GM23338 (cell line): ENCODE measurements at regions not wholly inside any gene's neighbourhood (a gene's known extent, or its start where the extent isn't known, plus 50 kb on each side); places are given as distances from the start of the nearest gene placed in this dataset.

Source experiments
- POLR2AphosphoS5 ChIP-seq: IDR thresholded peaks from 2 replicates; pipeline ENCODE4 v1.6.1; 2016; ENCODE audit warnings: antibody characterized with exemption, low read depth
- STAT1 ChIP-seq: IDR thresholded peaks from one replicate; pipeline ENCODE4 v1.6.1; 2016; ENCODE audit warnings: antibody characterized with exemption; ENCODE audit not compliant: unreplicated experiment
- TF ChIP-seq, protein P1 (sequence below): fragments of 250-450 bp; sonication (Bioruptor Pico); IDR thresholded peaks from 2 replicates; pipeline ENCODE4 v1.5.0; 2020; ENCODE audit warnings: mild to moderate bottlenecking, moderate library complexity
- TF ChIP-seq, protein P2 (sequence below): IDR thresholded peaks from 2 replicates; pipeline ENCODE4 v1.6.1; 2016; ENCODE audit warnings: antibody characterized with exemption
- TF ChIP-seq, protein P3 (sequence below): IDR thresholded peaks from one replicate; pipeline ENCODE4 v1.6.1; 2018; ENCODE audit warnings: antibody characterized with exemption; ENCODE audit not compliant: unreplicated experiment

DNA sequence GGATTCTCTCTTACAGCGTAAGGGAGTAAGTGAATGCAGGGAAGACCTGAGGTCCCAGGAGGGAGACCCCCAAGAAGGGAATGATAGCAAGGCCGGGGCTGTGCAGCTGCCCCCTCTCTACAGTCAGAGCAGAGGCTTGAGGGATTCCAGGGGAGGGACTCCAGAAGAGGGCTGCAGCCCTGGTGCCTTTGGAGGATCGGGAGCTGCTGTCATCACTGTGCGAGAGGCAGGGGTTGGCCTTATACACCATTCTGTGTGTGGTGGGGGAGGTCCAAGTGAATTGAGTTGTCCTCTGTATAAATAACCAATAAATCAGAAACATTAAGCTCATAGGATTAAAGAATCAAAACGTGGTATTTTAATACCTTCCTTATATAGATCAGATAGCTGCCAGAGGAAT, 114.9 kb downstream of the GLI2 start (continued):
- TF ChIP-seq, protein P1, sequence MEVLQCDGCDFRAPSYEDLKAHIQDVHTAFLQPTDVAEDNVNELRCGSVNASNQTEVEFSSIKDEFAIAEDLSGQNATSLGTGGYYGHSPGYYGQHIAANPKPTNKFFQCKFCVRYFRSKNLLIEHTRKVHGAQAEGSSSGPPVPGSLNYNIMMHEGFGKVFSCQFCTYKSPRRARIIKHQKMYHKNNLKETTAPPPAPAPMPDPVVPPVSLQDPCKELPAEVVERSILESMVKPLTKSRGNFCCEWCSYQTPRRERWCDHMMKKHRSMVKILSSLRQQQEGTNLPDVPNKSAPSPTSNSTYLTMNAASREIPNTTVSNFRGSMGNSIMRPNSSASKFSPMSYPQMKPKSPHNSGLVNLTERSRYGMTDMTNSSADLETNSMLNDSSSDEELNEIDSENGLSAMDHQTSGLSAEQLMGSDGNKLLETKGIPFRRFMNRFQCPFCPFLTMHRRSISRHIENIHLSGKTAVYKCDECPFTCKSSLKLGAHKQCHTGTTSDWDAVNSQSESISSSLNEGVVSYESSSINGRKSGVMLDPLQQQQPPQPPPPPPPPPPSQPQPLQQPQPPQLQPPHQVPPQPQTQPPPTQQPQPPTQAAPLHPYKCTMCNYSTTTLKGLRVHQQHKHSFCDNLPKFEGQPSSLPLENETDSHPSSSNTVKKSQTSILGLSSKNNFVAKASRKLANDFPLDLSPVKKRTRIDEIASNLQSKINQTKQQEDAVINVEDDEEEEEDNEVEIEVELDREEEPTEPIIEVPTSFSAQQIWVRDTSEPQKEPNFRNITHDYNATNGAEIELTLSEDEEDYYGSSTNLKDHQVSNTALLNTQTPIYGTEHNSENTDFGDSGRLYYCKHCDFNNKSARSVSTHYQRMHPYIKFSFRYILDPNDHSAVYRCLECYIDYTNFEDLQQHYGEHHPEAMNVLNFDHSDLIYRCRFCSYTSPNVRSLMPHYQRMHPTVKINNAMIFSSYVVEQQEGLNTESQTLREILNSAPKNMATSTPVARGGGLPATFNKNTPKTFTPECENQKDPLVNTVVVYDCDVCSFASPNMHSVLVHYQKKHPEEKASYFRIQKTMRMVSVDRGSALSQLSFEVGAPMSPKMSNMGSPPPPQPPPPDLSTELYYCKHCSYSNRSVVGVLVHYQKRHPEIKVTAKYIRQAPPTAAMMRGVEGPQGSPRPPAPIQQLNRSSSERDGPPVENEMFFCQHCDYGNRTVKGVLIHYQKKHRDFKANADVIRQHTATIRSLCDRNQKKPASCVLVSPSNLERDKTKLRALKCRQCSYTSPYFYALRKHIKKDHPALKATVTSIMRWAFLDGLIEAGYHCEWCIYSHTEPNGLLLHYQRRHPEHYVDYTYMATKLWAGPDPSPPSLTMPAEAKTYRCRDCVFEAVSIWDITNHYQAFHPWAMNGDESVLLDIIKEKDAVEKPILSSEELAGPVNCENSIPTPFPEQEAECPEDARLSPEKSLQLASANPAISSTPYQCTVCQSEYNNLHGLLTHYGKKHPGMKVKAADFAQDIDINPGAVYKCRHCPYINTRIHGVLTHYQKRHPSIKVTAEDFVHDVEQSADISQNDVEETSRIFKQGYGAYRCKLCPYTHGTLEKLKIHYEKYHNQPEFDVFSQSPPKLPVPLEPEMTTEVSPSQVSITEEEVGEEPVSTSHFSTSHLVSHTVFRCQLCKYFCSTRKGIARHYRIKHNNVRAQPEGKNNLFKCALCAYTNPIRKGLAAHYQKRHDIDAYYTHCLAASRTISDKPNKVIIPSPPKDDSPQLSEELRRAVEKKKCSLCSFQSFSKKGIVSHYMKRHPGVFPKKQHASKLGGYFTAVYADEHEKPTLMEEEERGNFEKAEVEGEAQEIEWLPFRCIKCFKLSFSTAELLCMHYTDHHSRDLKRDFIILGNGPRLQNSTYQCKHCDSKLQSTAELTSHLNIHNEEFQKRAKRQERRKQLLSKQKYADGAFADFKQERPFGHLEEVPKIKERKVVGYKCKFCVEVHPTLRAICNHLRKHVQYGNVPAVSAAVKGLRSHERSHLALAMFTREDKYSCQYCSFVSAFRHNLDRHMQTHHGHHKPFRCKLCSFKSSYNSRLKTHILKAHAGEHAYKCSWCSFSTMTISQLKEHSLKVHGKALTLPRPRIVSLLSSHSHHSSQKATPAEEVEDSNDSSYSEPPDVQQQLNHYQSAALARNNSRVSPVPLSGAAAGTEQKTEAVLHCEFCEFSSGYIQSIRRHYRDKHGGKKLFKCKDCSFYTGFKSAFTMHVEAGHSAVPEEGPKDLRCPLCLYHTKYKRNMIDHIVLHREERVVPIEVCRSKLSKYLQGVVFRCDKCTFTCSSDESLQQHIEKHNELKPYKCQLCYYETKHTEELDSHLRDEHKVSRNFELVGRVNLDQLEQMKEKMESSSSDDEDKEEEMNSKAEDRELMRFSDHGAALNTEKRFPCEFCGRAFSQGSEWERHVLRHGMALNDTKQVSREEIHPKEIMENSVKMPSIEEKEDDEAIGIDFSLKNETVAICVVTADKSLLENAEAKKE (CRISPR knock-in tag) = no peak
- TF ChIP-seq, protein P2, sequence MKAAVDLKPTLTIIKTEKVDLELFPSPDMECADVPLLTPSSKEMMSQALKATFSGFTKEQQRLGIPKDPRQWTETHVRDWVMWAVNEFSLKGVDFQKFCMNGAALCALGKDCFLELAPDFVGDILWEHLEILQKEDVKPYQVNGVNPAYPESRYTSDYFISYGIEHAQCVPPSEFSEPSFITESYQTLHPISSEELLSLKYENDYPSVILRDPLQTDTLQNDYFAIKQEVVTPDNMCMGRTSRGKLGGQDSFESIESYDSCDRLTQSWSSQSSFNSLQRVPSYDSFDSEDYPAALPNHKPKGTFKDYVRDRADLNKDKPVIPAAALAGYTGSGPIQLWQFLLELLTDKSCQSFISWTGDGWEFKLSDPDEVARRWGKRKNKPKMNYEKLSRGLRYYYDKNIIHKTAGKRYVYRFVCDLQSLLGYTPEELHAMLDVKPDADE = no peak
- TF ChIP-seq, protein P3, sequence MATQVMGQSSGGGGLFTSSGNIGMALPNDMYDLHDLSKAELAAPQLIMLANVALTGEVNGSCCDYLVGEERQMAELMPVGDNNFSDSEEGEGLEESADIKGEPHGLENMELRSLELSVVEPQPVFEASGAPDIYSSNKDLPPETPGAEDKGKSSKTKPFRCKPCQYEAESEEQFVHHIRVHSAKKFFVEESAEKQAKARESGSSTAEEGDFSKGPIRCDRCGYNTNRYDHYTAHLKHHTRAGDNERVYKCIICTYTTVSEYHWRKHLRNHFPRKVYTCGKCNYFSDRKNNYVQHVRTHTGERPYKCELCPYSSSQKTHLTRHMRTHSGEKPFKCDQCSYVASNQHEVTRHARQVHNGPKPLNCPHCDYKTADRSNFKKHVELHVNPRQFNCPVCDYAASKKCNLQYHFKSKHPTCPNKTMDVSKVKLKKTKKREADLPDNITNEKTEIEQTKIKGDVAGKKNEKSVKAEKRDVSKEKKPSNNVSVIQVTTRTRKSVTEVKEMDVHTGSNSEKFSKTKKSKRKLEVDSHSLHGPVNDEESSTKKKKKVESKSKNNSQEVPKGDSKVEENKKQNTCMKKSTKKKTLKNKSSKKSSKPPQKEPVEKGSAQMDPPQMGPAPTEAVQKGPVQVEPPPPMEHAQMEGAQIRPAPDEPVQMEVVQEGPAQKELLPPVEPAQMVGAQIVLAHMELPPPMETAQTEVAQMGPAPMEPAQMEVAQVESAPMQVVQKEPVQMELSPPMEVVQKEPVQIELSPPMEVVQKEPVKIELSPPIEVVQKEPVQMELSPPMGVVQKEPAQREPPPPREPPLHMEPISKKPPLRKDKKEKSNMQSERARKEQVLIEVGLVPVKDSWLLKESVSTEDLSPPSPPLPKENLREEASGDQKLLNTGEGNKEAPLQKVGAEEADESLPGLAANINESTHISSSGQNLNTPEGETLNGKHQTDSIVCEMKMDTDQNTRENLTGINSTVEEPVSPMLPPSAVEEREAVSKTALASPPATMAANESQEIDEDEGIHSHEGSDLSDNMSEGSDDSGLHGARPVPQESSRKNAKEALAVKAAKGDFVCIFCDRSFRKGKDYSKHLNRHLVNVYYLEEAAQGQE = no peak
- TF ChIP-seq POLR2AphosphoS5 (no peak), STAT1 (no peak)
